PC-3 (cell line): ENCODE measurements at regions not wholly inside any gene's neighbourhood (a gene's known extent, or its start where the extent isn't known, plus 50 kb on each side); places are given as distances from the start of the nearest gene placed in this dataset.

ENCODE experiments used
- CTCF ChIP-seq: fragments of 300-600 bp; sonication (generic); conservative IDR thresholded peaks from 2 replicates; pipeline ENCODE4 v1.5.1; 2017; ENCODE audit warnings: antibody characterized with exemption, low read depth, mild to moderate bottlenecking, low read length
- EZH2phosphoT487 ChIP-seq: fragments of 300-600 bp; sonication (generic); IDR thresholded peaks from 2 replicates; pipeline ENCODE4 v1.6.1; 2018; ENCODE audit warnings: mild to moderate bottlenecking, antibody characterized with exemption, low read length, borderline replicate concordance

GRCh38 chr4:182134261-182134660 lies 108.9 kb upstream of the TENM3 start:
- no peak for TF ChIP-seq CTCF
- TF ChIP-seq EZH2phosphoT487: no peak
